Liver (tissue), 8 donors: ENCODE measurements at regions not wholly inside any gene's neighbourhood (a gene's known extent, or its start where the extent isn't known, plus 50 kb on each side); places are given as distances from the start of the nearest gene placed in this dataset.

Experiments used
- DNase-seq: peaks from one replicate; pipeline ENCODE4 v3.0.0-alpha.2; 2017; ENCODE audit warnings: low spot score
- H3K27ac ChIP-seq, 2 donors: one replicate each; pipeline ENCODE4 v1.7.0; 2013; ENCODE audit warnings: inconsistent platforms in 2 of 2, low read length in 2 of 2, control low read depth in 1 of 2, low read depth in 1 of 2, mild to moderate bottlenecking in 1 of 2
- H3K27me3 ChIP-seq, 4 donors: one replicate each; pipeline versions ENCODE4 v1.6.1 to v1.7.0; 2013; ENCODE audit warnings: low read length in 3 of 4, inconsistent platforms in 1 of 4, mild to moderate bottlenecking in 1 of 4, moderate library complexity in 1 of 4; ENCODE audit not compliant: control insufficient read depth in 4 of 4, insufficient read depth in 4 of 4
- H3K36me3 ChIP-seq, 4 donors: one replicate each; pipeline versions ENCODE4 v1.6.1 to v1.7.0; 2013; ENCODE audit warnings: low read length in 3 of 4, mild to moderate bottlenecking in 3 of 4, low read depth in 1 of 4, moderate library complexity in 1 of 4; ENCODE audit not compliant: control insufficient read depth in 4 of 4, insufficient read depth in 3 of 4
- H3K4me1 ChIP-seq, 4 donors: one replicate each; pipeline versions ENCODE4 v1.6.1 to v1.7.0; 2013; ENCODE audit warnings: low read length in 3 of 4, mild to moderate bottlenecking in 3 of 4, moderate library complexity in 1 of 4; ENCODE audit not compliant: control insufficient read depth in 4 of 4, insufficient read depth in 4 of 4
- H3K4me3 ChIP-seq, 3 donors: one replicate each; pipeline versions ENCODE4 v1.6.1 to v1.7.0; 2013; ENCODE audit warnings: low read length in 3 of 3, control low read depth in 1 of 3, low read depth in 1 of 3, mild to moderate bottlenecking in 1 of 3
- H3K9ac ChIP-seq, 2 donors: one replicate each; pipeline ENCODE4 v1.7.0; 2013; ENCODE audit warnings: low read length in 2 of 2, mild to moderate bottlenecking in 2 of 2, moderate library complexity in 2 of 2, control low read depth in 1 of 2, low read depth in 1 of 2
- H3K9me3 ChIP-seq, 4 donors: one replicate each; pipeline versions ENCODE4 v1.6.1 to v1.7.0; 2013; ENCODE audit warnings: low read length in 3 of 4; ENCODE audit not compliant: control insufficient read depth in 4 of 4
- ATF3 ChIP-seq: IDR thresholded peaks from 2 replicates; pipeline ENCODE4 v1.6.1; 2016; ENCODE audit warnings: antibody characterized with exemption
- CTCF ChIP-seq: fragments of 150-350 bp; IDR thresholded peaks from 2 replicates; pipeline ENCODE4 v1.5.1; 2017; ENCODE audit warnings: improper control_type of control experiment, low read depth, low read length; ENCODE audit not compliant: missing input control
- EGR1 ChIP-seq, 2 donors: IDR thresholded peaks; 2 replicates each; pipeline ENCODE4 v1.6.1; 2016 to 2018; ENCODE audit warnings: antibody characterized with exemption in 2 of 2, low read depth in 2 of 2
- FOXA1 ChIP-seq: IDR thresholded peaks from 2 replicates; pipeline ENCODE4 v1.6.1; 2016; ENCODE audit warnings: antibody characterized with exemption
- FOXA2 ChIP-seq: IDR thresholded peaks from 2 replicates; pipeline ENCODE4 v1.6.1; 2016; ENCODE audit warnings: antibody characterized with exemption
- GABPA ChIP-seq, 2 donors: IDR thresholded peaks in 1 of 2; conservative IDR thresholded peaks in 1 of 2; 2 replicates each; pipeline ENCODE4 v1.6.1; 2016; ENCODE audit warnings: antibody characterized with exemption in 2 of 2, mild to moderate bottlenecking in 1 of 2, moderate library complexity in 1 of 2
- HNF4A ChIP-seq, 2 donors: conservative IDR thresholded peaks; 2 replicates each; pipeline ENCODE4 v1.6.1; 2016; ENCODE audit warnings: antibody characterized with exemption in 2 of 2, mild to moderate bottlenecking in 2 of 2
- HNF4G ChIP-seq: IDR thresholded peaks from 2 replicates; pipeline ENCODE4 v1.6.1; 2016; ENCODE audit warnings: antibody characterized with exemption
- JUND ChIP-seq, 2 donors: IDR thresholded peaks; 2 replicates each; pipeline ENCODE4 v1.6.1; 2016; ENCODE audit warnings: antibody characterized with exemption in 2 of 2
- MAX ChIP-seq: IDR thresholded peaks from 2 replicates; pipeline ENCODE4 v1.6.1; 2016; ENCODE audit warnings: antibody characterized with exemption
- NR2F2 ChIP-seq: IDR thresholded peaks from 2 replicates; pipeline ENCODE4 v1.6.1; 2016; ENCODE audit warnings: antibody characterized with exemption
- RAD21 ChIP-seq, 2 donors: IDR thresholded peaks; 2 replicates each; pipeline ENCODE4 v1.6.1; 2016; ENCODE audit warnings: antibody characterized with exemption in 2 of 2, mild to moderate bottlenecking in 2 of 2
- REST ChIP-seq: IDR thresholded peaks from 2 replicates; pipeline ENCODE4 v1.6.1; 2016; ENCODE audit warnings: antibody characterized with exemption, mild to moderate bottlenecking
- RXRA ChIP-seq, 2 donors: IDR thresholded peaks; 2 replicates each; pipeline ENCODE4 v1.6.1; 2017 to 2018; ENCODE audit warnings: antibody characterized with exemption in 2 of 2, mild to moderate bottlenecking in 1 of 2
- SP1 ChIP-seq: IDR thresholded peaks from 2 replicates; pipeline ENCODE4 v1.6.1; 2018; ENCODE audit warnings: antibody characterized with exemption, mild to moderate bottlenecking
- TAF1 ChIP-seq: conservative IDR thresholded peaks from 2 replicates; pipeline ENCODE4 v1.6.1; 2016; ENCODE audit warnings: antibody characterized with exemption, mild to moderate bottlenecking
- YY1 ChIP-seq: IDR thresholded peaks from 2 replicates; pipeline ENCODE4 v1.6.1; 2016; ENCODE audit warnings: antibody characterized with exemption, mild to moderate bottlenecking
- ZBTB33 ChIP-seq: IDR thresholded peaks from 2 replicates; pipeline ENCODE4 v1.6.1; 2016; ENCODE audit warnings: antibody characterized with exemption
- WGBS: extraction: QIAGEN DNeasy Blood & Tissue Kit; methylation state at CpG from one replicate; pipeline ENCODE4 v1.1.7; 2013; 5-methylcytosine and 5-hydroxymethylcytosine counted together
- donor health status: healthy.
- donor health status: healthy.
- donor health status: healthy.
- donor health status: healthy.
- donor health status: healthy.

- 87% methylated on average over 9 of the region's 9 CpGs for WGBS
- H3K4me3 ChIP-seq, result no peak overlapping the region
- no peak for DNase-seq
- H3K9ac ChIP-seq, result no peak overlapping the region
- no peaks in the 10 kb centered on the region for H3K36me3 ChIP-seq
- no peak overlapping the region for H3K27ac ChIP-seq
- peaks cover 0 to 8% (median 2%) of the 10 kb centered on the region in 4 donors for H3K4me1 ChIP-seq
- no peaks in the 10 kb centered on the region for H3K27me3 ChIP-seq
- TF ChIP-seq RAD21 (IDR thresholded peaks at IDR 0.05) (no peak), MAX (no peak), HNF4G (no peak), JUND (IDR thresholded peaks at IDR 0.05) (no peak), FOXA2 (no peak), TAF1 (no peak), GABPA (IDR thresholded peaks at IDR 0.05 in 1 of 2, conservative IDR thresholded peaks at IDR 0.05 in 1 of 2) (no peak), NR2F2 (no peak), CTCF (no peak), FOXA1 (no peak), ATF3 (no peak), ZBTB33 (no peak), REST (no peak), RXRA (IDR thresholded peaks at IDR 0.05) (no peak), EGR1 (IDR thresholded peaks at IDR 0.05; ENCODE audit: low read depth in 2 of 2) (no peak), YY1 (no peak), SP1 (no peak), HNF4A (conservative IDR thresholded peaks at IDR 0.05) (no peak)
- H3K9me3 ChIP-seq, result no peaks in the 10 kb centered on the region
Measured at GRCh38 chr11:127118811-127119210, 118.2 kb upstream of the KIRREL3 start.
